NOMO-1 (cell line): ENCODE measurements at regions not wholly inside any gene's neighbourhood (a gene's known extent, or its start where the extent isn't known, plus 50 kb on each side); places are given as distances from the start of the nearest gene placed in this dataset.

Source experiments
- DNase-seq, 2 experiments: peaks; one replicate each; lab custom pipeline; 2025; ENCODE audit not compliant: unreplicated experiment in 2 of 2; lab: John Stamatoyannopoulos, UW

DNA sequence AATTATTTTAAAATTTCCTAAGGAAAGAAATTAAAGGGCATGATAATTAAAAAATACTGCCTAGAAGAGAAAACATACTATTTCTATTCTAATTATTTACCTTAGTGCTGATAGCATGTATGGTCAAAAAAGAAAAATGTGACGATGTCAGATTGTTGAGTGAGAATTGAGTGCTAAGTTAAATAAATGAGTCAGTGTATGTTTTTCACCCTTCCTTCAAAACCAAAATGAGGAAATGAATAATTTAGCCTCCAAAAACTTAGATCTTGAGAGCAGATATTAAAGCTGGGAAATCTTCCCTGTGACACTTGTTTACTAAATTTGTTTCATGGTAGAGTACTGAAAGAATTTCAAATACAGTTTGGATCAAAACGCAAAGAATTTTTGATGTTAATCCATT lies 58.6 kb upstream of the NYAP2 start:
- no peak for DNase-seq

DNA sequence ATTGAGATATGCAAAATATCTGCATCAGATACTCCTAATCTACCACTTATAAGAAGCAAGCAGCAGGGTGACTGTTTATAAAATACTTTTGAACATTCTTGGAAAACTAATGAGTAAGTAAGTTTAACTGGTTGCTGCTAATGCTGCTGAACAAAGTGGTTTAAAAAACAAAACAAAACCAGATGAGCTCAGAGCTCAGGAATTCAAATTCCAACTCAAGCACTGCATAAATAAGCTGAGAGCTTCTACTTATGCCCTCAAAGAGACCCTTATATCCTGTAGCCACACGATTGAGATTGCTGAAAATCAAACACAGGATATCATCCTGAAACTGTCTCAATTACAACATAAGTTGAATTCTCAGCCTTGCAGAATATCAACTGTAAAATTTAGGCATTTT lies 62.3 kb upstream of the NYAP2 start:
- DNase-seq = no peak

DNA sequence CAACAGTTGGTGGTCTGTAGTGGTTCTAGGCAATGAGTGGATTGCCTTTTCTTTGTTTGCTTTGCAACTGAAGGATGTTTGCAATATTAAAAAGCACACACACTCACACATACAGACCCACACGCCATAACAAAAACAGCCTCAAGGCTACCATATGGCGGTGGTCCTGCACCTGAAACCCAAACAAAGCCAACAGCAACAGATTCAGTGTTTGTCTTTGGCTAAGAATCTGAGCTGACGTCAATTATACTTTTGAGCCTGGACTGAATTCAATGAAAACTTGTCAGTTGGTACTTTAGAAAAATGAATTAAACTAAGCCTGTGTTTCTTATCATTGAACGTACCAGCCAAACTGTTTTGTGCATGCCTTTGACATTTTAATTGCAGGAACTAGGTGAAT lies 65.0 kb upstream of the NYAP2 start:
- DNase-seq = no peak

DNA sequence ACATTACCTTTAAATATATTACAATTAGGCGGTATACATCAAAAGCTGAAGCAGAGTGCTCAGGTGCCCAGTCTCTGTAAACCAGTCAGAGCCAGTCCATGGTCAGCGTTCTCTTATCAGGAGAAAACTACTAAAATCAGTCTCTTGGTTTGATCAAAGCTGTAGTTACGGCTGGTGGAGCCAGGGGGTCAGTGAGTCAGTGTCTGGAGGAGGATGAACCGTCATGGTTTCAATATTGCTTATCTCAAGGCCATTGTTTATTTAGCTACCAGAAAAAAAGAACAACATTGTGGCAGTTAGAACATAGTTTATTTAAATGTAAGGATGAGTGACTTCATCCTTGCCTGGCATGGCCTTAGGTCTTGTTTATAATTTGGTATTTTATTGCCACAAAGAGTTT lies 71.3 kb upstream of the NYAP2 start:
- no peak for DNase-seq

DNA sequence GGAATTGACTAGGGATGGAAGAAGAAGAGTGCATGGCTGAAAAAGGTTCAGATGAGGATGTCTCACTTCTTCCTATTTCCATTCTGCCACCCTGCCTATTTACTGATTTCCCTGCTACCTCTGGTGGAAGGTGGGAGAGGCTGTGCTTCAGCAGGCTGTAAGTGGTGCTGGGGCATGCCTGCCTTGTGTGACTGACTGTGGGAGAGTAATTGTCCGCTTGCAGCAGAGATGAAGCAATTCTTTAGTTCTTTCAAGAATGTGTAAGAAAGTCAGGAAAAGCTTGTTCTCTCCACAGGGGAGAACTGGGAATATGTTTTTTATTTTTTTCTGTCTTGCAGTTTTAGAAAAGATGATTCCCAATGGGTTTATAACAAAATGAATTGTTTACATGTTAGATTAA lies 72.5 kb upstream of the NYAP2 start:
- DNase-seq = no peak

DNA sequence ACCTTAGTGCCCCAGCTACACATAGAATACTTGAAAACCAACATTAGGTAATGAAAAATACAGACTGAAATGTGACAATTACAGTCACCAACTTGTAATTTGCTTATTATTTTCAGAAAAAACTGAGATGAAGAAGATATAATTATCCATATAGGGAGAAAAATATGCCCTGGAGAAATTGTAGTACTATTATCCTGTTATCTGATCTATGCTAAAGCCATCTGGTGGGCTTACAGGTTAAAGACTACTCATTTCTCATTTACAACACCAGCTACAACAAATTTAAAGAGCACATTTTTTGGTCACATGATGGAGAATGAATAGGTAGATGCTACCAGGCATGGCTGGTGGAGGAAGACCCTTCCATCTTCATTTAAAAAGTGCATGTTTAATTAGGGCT lies 79.6 kb upstream of the NYAP2 start:
- no peak for DNase-seq

DNA sequence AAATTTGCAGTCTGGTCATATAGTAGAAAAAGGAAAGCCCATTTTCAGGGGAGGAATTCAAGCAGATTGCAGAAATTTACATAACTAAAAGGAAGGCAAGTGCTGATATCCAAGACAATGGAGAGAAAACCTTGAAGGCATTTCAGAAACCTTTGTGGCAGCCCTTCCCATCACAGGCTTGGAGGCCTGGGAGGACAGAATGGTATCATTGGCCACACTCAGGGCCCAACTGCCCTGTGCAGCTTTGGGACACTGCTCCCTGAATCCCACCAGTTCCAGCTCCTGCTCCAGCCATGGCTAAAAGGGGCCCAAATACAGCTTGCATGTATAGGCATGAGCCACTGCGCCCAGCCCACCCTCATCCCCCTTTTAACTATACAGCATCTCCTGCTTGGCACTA lies 81.1 kb upstream of the NYAP2 start:
- DNase-seq = no peak

DNA sequence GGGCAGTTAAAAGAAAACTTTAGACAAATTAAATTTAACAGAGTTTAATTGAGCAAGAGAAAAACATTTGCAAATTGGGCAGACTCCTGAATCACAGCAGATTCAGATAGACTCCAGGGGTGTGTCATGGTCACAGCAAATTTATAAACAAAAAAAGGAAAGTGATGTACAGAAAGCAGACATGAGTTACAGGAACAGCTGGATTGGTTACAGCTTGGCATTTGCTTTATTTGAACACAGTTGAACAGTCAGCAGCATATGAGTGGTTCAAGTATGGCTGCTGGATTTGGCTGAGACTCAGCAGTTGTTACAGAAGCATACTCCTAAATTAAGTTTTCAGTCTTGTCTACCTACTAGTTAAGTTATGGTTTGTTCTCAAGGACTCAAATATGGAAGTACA lies 82.3 kb upstream of the NYAP2 start:
- DNase-seq = no peak

DNA sequence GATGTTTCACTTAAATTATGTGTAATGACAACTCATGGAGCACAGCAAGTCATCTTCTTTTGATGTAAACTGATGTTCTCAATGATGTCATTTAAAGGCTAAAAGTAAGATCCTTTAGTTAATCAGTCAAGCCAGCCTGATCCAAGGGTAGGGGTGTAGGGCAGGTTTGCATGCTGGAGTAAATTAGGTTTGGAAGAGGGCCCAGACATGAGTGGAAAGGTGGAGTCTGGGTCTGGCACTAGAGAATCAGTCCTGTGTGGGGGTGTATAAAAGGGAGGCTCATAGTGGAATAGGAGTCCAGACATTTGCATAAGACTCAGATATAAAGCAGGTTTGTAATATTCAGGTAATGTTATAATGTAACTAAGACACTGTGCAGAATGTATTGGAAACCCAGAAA lies 88.8 kb upstream of the NYAP2 start:
- DNase-seq = no peak

DNA sequence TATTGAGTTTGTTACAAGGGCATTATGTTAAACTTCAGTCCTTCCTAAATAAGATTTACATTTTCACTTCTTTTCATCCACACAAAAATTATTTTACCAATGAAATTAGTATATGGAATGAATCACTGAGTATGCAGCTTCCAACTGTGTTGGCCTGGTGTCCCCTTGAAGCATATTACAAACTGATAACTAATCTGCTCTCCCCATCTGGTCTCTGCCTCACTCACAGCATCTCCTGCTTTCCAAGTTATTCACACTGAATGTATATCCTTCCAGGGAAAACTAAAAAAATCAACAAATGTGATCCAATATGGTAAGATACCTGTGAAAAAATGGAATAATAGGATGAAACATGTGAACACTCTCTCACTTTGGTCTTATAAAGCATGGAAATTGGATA lies 90.0 kb upstream of the NYAP2 start:
- no peak for DNase-seq

DNA sequence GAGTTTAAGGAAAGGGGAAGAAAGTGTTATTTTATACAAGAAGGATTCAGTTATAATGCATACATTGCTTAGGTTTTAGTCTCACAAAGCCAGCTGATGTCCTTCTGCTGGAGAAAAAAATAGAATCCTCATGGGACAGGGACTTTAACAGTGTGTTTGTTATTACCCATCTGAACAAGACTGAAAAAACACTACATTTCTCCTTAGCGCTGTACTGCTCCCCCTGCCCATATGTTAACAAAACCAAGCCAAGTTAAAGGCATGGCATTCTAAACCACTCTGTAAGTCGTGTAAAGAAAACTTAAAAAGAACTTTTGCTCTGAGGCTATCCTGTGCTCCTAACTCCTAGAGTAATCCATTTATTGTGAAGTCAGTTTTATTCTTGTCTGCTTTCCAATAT lies 102.6 kb upstream of the NYAP2 start:
- DNase-seq = no peak

DNA sequence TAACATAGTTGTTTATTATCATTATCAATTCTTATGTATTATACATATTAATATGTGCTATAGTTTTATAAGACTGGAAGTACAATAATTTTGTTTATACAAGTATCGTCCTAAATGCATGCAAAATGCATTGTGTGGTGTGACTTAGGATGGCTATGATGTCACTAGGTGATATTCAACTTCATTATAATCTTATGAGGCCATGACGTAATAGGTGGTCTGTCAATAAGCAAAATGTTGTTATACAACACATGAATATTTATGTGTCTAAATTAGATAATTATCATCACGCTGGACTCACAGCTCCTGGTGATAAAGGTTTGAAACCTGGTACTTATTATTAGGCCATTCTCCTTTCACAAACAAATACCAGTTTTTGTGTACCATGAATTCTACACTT lies 104.4 kb upstream of the NYAP2 start:
- no peak for DNase-seq

DNA sequence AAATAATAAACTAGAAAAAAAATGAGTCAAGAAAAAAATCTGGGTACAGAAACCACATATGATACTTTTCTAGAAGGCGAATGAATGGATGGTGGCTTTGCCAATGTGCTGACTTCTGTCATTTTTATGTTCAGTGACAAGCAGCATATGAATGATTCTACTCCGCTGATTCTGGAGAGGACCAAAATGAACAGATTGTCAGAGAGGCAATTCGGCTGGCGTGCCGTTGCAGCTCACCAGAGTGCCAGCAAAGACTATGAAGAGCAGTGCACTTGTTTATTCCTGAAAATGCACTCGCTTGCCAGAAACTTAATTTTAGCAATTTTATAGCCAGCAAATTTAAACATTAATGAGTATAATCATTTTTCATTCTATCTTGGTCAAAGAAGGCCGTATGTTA lies 105.9 kb upstream of the NYAP2 start:
- DNase-seq = no peak

DNA sequence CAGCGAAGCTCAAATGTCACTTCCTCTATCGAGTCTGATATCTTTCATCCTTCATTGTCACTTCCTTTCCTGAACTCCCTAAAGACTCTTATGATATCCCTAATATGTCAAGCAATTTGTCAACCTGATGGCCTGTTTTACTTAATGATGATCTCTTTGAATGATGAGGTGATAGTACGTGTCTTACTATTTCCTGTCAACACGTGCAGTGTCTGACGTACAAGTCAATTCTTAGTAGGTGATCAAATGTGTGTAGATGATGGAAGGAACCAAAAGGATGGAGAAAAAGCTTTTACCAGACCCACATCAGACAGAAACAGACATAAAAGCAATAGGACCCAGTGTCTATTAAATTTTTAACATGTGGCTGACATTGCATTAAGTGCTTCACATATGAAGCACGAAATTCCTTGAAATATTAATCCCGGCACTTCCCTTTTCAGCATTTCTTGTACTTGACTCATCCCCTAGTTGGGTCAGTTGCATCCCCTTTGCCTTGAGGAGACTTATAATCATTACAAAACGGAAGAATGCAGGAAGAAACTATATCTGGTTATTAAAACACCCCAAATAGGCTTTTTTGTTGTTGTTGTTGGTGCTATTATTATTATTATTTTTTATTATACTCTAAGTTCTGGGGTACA lies 108.6 kb upstream of the NYAP2 start:
- DNase-seq = no peak

DNA sequence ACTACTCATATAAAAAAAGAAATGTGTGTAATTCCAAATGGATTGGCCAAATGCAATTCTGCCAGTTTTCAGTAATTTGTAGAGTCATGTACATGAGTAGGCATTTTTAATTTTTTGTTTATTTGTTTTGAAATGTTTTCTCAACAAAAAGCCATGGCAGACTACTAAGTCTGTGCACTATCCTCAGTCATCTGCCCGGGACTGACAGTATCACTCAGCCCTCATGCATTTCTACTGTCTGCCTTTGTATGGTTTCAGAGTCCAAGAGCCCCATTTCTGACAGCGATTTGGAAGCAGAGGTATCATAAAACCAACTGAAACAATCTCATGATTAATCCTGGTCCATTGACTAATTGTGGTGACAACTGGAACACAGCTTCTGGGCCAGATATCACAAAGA lies 109.9 kb upstream of the NYAP2 start:
- no peak for DNase-seq

DNA sequence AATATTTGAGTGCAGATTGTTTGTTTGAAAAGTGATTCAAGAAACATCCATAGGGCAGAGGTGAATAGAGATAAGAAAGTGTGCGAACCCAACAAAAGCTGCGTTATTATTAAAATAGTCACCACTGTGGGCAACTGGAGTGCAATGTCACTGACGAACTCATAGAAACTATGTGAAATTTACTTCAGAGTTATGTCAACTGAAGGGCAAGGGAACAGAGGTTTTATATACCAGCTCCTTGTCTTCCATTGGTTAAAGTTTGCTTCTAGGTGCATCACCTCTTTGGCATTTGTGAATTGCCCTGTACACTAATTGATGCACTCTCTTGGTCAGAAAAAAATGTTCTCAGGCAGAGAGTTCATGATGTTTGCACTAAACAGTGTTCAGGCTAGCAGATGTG lies 110.5 kb upstream of the NYAP2 start:
- no peak for DNase-seq

DNA sequence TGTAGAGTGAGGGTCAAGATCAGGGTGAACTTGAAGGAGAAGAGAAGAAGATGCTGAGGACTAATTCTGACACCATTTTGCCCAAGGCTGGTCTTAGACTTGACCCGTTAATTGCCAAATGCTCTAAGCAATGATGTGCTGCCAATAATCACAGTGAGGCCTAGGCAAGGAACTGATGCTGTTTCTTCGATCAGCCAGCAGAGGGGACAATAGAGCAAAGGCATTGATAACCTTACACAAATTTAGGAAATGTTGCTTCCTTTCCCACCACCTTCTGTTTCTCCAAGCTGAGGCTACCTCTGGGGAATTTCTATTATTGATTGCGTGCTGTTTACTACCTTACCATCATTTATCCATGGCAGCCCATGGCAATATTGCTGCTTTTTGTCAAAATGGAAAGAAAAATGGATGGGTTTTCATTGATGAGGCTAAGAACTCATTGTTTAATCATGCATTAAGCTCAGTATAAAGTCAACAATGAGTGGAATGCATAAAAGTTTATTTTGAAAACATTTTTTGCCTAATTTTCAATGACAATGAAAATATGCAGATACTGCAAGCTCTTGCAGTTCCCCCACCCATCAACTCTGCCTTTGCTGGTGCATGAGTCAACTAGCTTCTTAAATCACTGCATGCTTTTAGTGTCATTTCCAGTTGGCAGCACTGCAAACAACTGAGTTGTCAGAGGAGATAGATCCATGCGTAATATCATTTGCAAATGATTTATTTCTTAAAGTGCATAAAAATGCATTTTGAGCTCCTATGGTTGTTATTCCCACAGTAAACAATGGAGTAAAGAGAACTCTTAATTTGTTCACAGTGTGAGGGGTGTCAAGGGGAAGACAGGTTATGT lies 116.4 kb upstream of the NYAP2 start:
- DNase-seq = peak in 1 of 2 experiments; percentile 29

DNA sequence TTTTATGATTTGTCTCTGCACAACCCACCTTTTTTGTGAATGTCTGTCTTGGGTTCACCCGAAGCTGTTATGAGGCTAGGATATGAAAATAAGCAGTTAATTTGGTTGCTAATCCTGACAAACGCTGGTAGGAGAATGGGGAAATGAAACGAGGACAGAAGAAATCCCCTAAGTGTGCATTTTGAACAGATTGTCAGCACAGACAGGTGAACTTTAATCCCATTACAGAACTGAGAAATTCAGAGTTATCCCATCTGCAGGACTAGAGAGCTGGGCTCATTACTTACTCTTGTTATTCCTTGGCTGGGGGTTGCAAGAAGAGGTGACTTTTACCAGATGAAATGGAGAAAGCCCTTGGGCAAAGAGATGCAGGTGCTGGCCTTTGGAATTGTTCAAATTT lies 123.3 kb upstream of the NYAP2 start:
- peak in 1 of 2 experiments; percentile 4 for DNase-seq

DNA sequence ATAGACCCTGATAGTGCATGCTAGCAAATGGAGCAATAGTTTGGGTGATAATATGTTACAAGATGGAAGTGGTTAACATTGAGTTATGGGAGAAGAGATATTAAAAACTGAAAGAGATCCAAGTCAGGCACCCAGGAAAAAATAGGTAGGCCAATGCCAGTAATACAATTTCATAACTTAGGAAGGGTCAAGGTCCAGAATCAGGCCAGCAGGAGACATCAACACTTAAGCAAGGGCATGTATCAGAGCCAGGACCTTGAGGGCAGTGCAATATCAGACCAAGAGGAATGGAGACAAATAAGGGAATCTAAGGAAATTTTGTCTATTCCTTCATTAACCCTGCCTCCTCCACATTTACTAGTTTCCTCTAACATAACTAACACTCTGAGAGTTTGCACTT lies 124.1 kb upstream of the NYAP2 start:
- no peak for DNase-seq

DNA sequence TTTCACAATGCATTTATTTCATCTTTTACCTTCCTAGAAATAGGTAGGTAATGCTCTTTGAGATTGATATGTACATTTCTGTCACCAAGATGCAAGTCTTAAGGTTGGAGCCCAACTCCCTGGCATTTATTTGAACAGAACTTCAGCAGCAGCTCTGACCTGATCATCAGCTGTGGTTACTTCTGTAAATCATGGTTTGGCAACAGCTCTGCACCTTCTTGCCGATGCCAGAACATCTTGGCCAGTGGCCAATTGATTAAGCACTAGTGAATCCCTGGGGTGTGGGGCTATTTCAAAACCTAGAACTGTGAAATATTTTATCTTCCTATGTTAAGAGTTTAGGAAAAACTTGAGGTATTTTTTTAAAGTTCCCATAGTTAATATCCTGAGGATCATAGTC lies 124.8 kb upstream of the NYAP2 start:
- no peak for DNase-seq

DNA sequence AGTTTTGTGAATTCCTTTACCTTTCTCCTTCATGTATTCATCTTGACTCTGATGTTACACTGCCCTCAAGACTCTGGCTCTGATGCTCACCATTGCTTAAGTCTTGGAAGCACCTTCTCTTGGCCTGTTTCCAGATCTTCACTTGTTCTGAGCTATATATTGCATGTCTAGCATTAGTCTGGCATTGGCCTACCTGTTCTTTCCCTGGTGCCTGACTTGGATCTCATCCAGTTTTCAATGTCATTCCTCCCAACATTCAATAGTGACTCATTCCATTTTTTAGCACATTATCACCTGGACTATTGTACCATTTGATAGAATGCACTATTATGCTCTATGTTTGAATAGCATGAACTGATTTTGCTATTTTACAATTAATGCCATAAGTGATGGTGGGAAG lies 127.3 kb upstream of the NYAP2 start:
- DNase-seq = no peak

DNA sequence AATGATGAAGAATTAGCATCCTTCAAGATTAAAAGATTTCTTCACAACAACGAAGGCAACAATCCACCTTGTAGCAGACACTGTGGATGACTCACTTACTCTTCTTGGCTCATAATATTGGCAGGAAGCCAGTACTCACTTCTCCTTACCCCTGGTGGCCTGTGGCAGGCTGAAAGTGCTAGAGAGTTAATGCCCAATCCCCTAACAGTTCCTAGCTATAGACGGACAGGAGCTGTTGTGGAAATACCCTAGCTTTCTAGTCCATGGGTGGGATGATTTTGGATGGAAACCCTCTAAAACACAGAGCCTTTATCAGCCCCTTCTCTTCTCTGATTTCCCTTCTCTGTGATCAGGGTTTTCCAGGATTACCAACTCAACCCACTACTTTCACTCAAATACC lies 128.6 kb upstream of the NYAP2 start:
- peak; percentile 85 to 95 for DNase-seq

DNA sequence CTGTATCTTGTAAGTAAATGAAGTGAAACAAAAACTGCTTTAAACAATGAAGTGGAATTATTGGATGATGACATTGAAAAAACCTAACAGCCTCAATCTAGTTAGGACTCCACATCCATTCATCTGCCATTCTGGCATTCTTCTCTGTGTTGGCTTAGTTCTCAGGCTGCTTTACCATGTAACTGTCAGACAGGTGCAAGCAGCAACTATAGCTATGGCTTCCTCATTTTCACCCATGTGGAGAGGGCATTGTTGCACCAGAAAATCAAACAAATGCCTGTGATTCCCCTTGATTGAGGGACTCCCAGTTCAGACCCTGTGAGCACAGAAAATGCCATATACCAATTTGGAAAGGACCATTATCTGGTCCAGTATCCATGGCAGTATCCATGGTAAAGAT lies 129.5 kb upstream of the NYAP2 start:
- no peak for DNase-seq
